ENCODE measurements at regions not wholly inside any gene's neighbourhood (a gene's known extent, or its start where the extent isn't known, plus 50 kb on each side); places are given as distances from the start of the nearest gene placed in this dataset.

- Histone ChIP-seq H2BK12ac (ENCODE audit: low read length) (no peak overlapping the region), H3K9me3 (ENCODE audit: insufficient read depth, low read depth, low read length) (no peaks in the 10 kb centered on the region), H2AK5ac (ENCODE audit: low read length) (no peak overlapping the region), H3K14ac (ENCODE audit: low read length) (no peak overlapping the region), H3K36me3 (ENCODE audit: control insufficient read depth in 1 of 2, insufficient read depth in 2 of 2, low read length in 2 of 2) (no peaks in the 10 kb centered on the region), H3K79me2 (ENCODE audit: control insufficient read depth, insufficient read depth, low read length, poor library complexity) (no peaks in the 10 kb centered on the region), H4K12ac (ENCODE audit: low read depth, low read length) (no peak overlapping the region), H3K79me1 (ENCODE audit: low read length) (no peaks in the 10 kb centered on the region), H3K27ac (ENCODE audit: low read depth, low read length) (no peak overlapping the region), H2BK120ac (ENCODE audit: insufficient read depth, low read length, poor library complexity) (no peak overlapping the region), H2BK5ac (ENCODE audit: low read depth, low read length, poor library complexity) (no peak overlapping the region), H3K9ac (ENCODE audit: low read length) (no peak overlapping the region), H3K27me3 (ENCODE audit: insufficient read depth, low read length) (no peaks in the 10 kb centered on the region), H3K18ac (ENCODE audit: low read length) (no peak overlapping the region), H3K4me3 (ENCODE audit: low read depth, low read length) (no peak overlapping the region), H3K4me1 (ENCODE audit: control insufficient read depth in 1 of 2, insufficient read depth in 2 of 2, low read length in 2 of 2) (no peaks in the 10 kb centered on the region), H2AFZ (ENCODE audit: insufficient read depth, low read length, poor library complexity) (no peak overlapping the region), H3K4ac (ENCODE audit: low read depth, low read length) (no peak overlapping the region), H4K91ac (ENCODE audit: low read depth, low read length) (no peak overlapping the region), H3K23ac (ENCODE audit: low read length) (no peak overlapping the region), H4K8ac (ENCODE audit: low read depth, low read length) (no peak overlapping the region), H3K4me2 (ENCODE audit: low read length) (no peak overlapping the region)
- WGBS (ENCODE audit: extremely low coverage, insufficient coverage, insufficient read length): no CpG with 5 or more reads among the region's 1 CpG
- DNase-seq: no peak
Measured at GRCh38 chr3:39657775-39658174, 151.6 kb upstream of the MYRIP start.

DNA sequence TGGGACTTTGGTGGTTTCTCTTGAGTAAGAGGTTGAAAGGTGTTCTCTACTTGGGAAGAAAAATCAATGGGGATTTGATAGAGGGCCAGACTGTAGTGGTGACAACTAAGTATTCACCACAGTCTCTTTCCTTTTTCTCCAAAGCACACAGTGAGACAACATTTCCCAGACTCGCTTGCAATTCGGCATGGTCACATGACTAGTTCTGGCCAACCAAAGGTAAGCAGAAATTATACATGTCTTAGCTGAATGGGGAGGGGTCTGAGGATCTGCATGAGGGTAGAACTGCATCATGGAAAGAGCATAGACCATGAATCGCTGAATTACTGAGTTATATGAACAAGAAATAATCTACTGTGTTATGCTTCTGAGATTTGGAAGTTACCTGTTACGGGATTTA is 144.5 kb upstream of the MYRIP start:
- H3K36me3 ChIP-seq (ENCODE audit: control insufficient read depth in 1 of 2, insufficient read depth in 2 of 2, low read length in 2 of 2): no peaks in the 10 kb centered on the region
- no CpG with 5 or more reads among the region's 4 CpGs for WGBS (ENCODE audit: extremely low coverage, insufficient coverage, insufficient read length)
- no peak overlapping the region for H4K8ac ChIP-seq (ENCODE audit: low read depth, low read length)
- no peak overlapping the region for H4K91ac ChIP-seq (ENCODE audit: low read depth, low read length)
- no peak overlapping the region for H2BK12ac ChIP-seq (ENCODE audit: low read length)
- no peak overlapping the region for H2AFZ ChIP-seq (ENCODE audit: insufficient read depth, low read length, poor library complexity)
- no peak overlapping the region for H3K23ac ChIP-seq (ENCODE audit: low read length)
- no peak overlapping the region for H2BK120ac ChIP-seq (ENCODE audit: insufficient read depth, low read length, poor library complexity)
- H3K27me3 ChIP-seq (ENCODE audit: insufficient read depth, low read length): no peaks in the 10 kb centered on the region
- no peak overlapping the region for H3K9ac ChIP-seq (ENCODE audit: low read length)
- no peak overlapping the region for H2BK5ac ChIP-seq (ENCODE audit: low read depth, low read length, poor library complexity)
- no peaks in the 10 kb centered on the region for H3K4me1 ChIP-seq (ENCODE audit: control insufficient read depth in 1 of 2, insufficient read depth in 2 of 2, low read length in 2 of 2)
- H3K79me1 ChIP-seq (ENCODE audit: low read length): no peaks in the 10 kb centered on the region
- no peak overlapping the region for H3K18ac ChIP-seq (ENCODE audit: low read length)
- H4K12ac ChIP-seq (ENCODE audit: low read depth, low read length): no peak overlapping the region
- no peaks in the 10 kb centered on the region for H3K9me3 ChIP-seq (ENCODE audit: insufficient read depth, low read depth, low read length)
- H3K4ac ChIP-seq (ENCODE audit: low read depth, low read length): no peak overlapping the region
- H2AK5ac ChIP-seq (ENCODE audit: low read length): no peak overlapping the region
- no peak overlapping the region for H3K27ac ChIP-seq (ENCODE audit: low read depth, low read length)
- DNase-seq: no peak
- no peak overlapping the region for H3K14ac ChIP-seq (ENCODE audit: low read length)
- H3K79me2 ChIP-seq (ENCODE audit: control insufficient read depth, insufficient read depth, low read length, poor library complexity): no peaks in the 10 kb centered on the region
- no peak overlapping the region for H3K4me2 ChIP-seq (ENCODE audit: low read length)
- H3K4me3 ChIP-seq (ENCODE audit: low read depth, low read length): no peak overlapping the region

GRCh38 chr3:39665441-39665840 is 144.0 kb upstream of the MYRIP start:
- Histone ChIP-seq H3K18ac (ENCODE audit: low read length) (no peak overlapping the region), H2BK5ac (ENCODE audit: low read depth, low read length, poor library complexity) (no peak overlapping the region), H3K4ac (ENCODE audit: low read depth, low read length) (no peak overlapping the region)

GRCh38 chr3:39668420-39668819 is 141.0 kb upstream of the MYRIP start:
- no peak overlapping the region for H4K8ac ChIP-seq (ENCODE audit: low read depth, low read length)
- no peaks in the 10 kb centered on the region for H3K79me2 ChIP-seq (ENCODE audit: control insufficient read depth, insufficient read depth, low read length, poor library complexity)
- no peaks in the 10 kb centered on the region for H3K27me3 ChIP-seq (ENCODE audit: insufficient read depth, low read length)
- H3K9ac ChIP-seq (ENCODE audit: low read length): no peak overlapping the region
- WGBS (ENCODE audit: extremely low coverage, insufficient coverage, insufficient read length): no CpG with 5 or more reads among the region's 5 CpGs
- no peak overlapping the region for H3K27ac ChIP-seq (ENCODE audit: low read depth, low read length)
- H3K4me1 ChIP-seq (ENCODE audit: control insufficient read depth in 1 of 2, insufficient read depth in 2 of 2, low read length in 2 of 2): no peaks in the 10 kb centered on the region
- no peaks in the 10 kb centered on the region for H3K36me3 ChIP-seq (ENCODE audit: control insufficient read depth in 1 of 2, insufficient read depth in 2 of 2, low read length in 2 of 2)
- H2BK120ac ChIP-seq (ENCODE audit: insufficient read depth, low read length, poor library complexity): no peak overlapping the region
- no peak overlapping the region for H3K14ac ChIP-seq (ENCODE audit: low read length)
- no peak overlapping the region for H2AFZ ChIP-seq (ENCODE audit: insufficient read depth, low read length, poor library complexity)
- H2BK5ac ChIP-seq (ENCODE audit: low read depth, low read length, poor library complexity): no peak overlapping the region
- DNase-seq: peak; percentile 13 to 78
- no peak overlapping the region for H3K23ac ChIP-seq (ENCODE audit: low read length)
- no peaks in the 10 kb centered on the region for H3K9me3 ChIP-seq (ENCODE audit: insufficient read depth, low read depth, low read length)
- H4K91ac ChIP-seq (ENCODE audit: low read depth, low read length): no peak overlapping the region
- H3K18ac ChIP-seq (ENCODE audit: low read length): no peak overlapping the region
- H2BK12ac ChIP-seq (ENCODE audit: low read length): no peak overlapping the region
- H3K4ac ChIP-seq (ENCODE audit: low read depth, low read length): no peak overlapping the region
- H3K4me3 ChIP-seq (ENCODE audit: low read depth, low read length): no peak overlapping the region
- H3K4me2 ChIP-seq (ENCODE audit: low read length): no peak overlapping the region
- H2AK5ac ChIP-seq (ENCODE audit: low read length): no peak overlapping the region
- H3K79me1 ChIP-seq (ENCODE audit: low read length): no peaks in the 10 kb centered on the region
- no peak overlapping the region for H4K12ac ChIP-seq (ENCODE audit: low read depth, low read length)

More at GRCh38 chr3:39665441-39665840, 144.0 kb upstream of the MYRIP start:
- H4K12ac ChIP-seq (ENCODE audit: low read depth, low read length): no peak overlapping the region
- no peak overlapping the region for H3K4me3 ChIP-seq (ENCODE audit: low read depth, low read length)
- H3K9me3 ChIP-seq (ENCODE audit: insufficient read depth, low read depth, low read length): no peaks in the 10 kb centered on the region
- no peak overlapping the region for H2AK5ac ChIP-seq (ENCODE audit: low read length)
- no peaks in the 10 kb centered on the region for H3K4me1 ChIP-seq (ENCODE audit: control insufficient read depth in 1 of 2, insufficient read depth in 2 of 2, low read length in 2 of 2)
- no peak for DNase-seq
- no peak overlapping the region for H3K14ac ChIP-seq (ENCODE audit: low read length)
- H3K4me2 ChIP-seq (ENCODE audit: low read length): no peak overlapping the region
- H4K91ac ChIP-seq (ENCODE audit: low read depth, low read length): no peak overlapping the region
- no peaks in the 10 kb centered on the region for H3K27me3 ChIP-seq (ENCODE audit: insufficient read depth, low read length)
- no peak overlapping the region for H3K9ac ChIP-seq (ENCODE audit: low read length)
- H3K79me2 ChIP-seq (ENCODE audit: control insufficient read depth, insufficient read depth, low read length, poor library complexity): no peaks in the 10 kb centered on the region
- no peaks in the 10 kb centered on the region for H3K79me1 ChIP-seq (ENCODE audit: low read length)
- no peak overlapping the region for H4K8ac ChIP-seq (ENCODE audit: low read depth, low read length)
- H3K36me3 ChIP-seq (ENCODE audit: control insufficient read depth in 1 of 2, insufficient read depth in 2 of 2, low read length in 2 of 2): no peaks in the 10 kb centered on the region
- no peak overlapping the region for H3K23ac ChIP-seq (ENCODE audit: low read length)
- no peak overlapping the region for H2AFZ ChIP-seq (ENCODE audit: insufficient read depth, low read length, poor library complexity)
- H3K27ac ChIP-seq (ENCODE audit: low read depth, low read length): no peak overlapping the region
- no peak overlapping the region for H2BK120ac ChIP-seq (ENCODE audit: insufficient read depth, low read length, poor library complexity)
- no peak overlapping the region for H2BK12ac ChIP-seq (ENCODE audit: low read length)

Measured in trophoblast cell (in vitro differentiated cells and primary cell).